ENCODE measurements at regions not wholly inside any gene's neighbourhood (a gene's known extent, or its start where the extent isn't known, plus 50 kb on each side); places are given as distances from the start of the nearest gene placed in this dataset.

GRCh38 chrX:16300831-16301230, 133.6 kb downstream of the MAGEB17 start:
- DNase-seq (ENCODE audit: low spot score): no peak
- no peak for TF ChIP-seq CTCF (IDR thresholded peaks at IDR 0.05)
- Histone ChIP-seq H3K27ac (no peak overlapping the region), H3K4me3 (no peak overlapping the region)

GRCh38 chrX:16304751-16305150, 137.5 kb downstream of the MAGEB17 start:
- Histone ChIP-seq H3K4me3 (no peak overlapping the region), H3K27ac (no peak overlapping the region)
- no peak for TF ChIP-seq CTCF (IDR thresholded peaks at IDR 0.05)
- no peak for DNase-seq (ENCODE audit: low spot score)

- no peak for TF ChIP-seq CTCF (IDR thresholded peaks at IDR 0.05)
- Histone ChIP-seq H3K4me3 (no peak overlapping the region), H3K27ac (no peak overlapping the region)
- no peak for DNase-seq (ENCODE audit: low spot score)
Measured at GRCh38 chrX:16305187-16305586, 137.9 kb downstream of the MAGEB17 start.

- no peak overlapping the region for H3K4me3 ChIP-seq
- no peak overlapping the region for H3K27ac ChIP-seq
- TF ChIP-seq CTCF (IDR thresholded peaks at IDR 0.05): no peak
- DNase-seq (ENCODE audit: low spot score): no peak
Measured at GRCh38 chrX:16307950-16308349, 140.7 kb downstream of the MAGEB17 start.

- no peak for TF ChIP-seq CTCF (IDR thresholded peaks at IDR 0.05)
- no peak overlapping the region for H3K27ac ChIP-seq
- no peak overlapping the region for H3K4me3 ChIP-seq
- DNase-seq (ENCODE audit: low spot score): no peak
Measured at GRCh38 chrX:16308773-16309172, 141.5 kb downstream of the MAGEB17 start.

- no peak overlapping the region for H3K4me3 ChIP-seq
- H3K27ac ChIP-seq: no peak overlapping the region
- no peak for DNase-seq (ENCODE audit: low spot score)
- TF ChIP-seq CTCF (IDR thresholded peaks at IDR 0.05): no peak
Measured at GRCh38 chrX:16310326-16310725, 143.0 kb downstream of the MAGEB17 start.

- no peak overlapping the region for H3K27ac ChIP-seq
- TF ChIP-seq CTCF (IDR thresholded peaks at IDR 0.05): no peak
- DNase-seq (ENCODE audit: low spot score): no peak
- H3K4me3 ChIP-seq: no peak overlapping the region
Measured at GRCh38 chrX:16311671-16312070, 144.4 kb downstream of the MAGEB17 start.
